ENCODE measurements at regions not wholly inside any gene's neighbourhood (a gene's known extent, or its start where the extent isn't known, plus 50 kb on each side); places are given as distances from the start of the nearest gene placed in this dataset.
A peak's percentile ranks its signal among the peaks of the same experiment; 100 is the strongest.

DNA sequence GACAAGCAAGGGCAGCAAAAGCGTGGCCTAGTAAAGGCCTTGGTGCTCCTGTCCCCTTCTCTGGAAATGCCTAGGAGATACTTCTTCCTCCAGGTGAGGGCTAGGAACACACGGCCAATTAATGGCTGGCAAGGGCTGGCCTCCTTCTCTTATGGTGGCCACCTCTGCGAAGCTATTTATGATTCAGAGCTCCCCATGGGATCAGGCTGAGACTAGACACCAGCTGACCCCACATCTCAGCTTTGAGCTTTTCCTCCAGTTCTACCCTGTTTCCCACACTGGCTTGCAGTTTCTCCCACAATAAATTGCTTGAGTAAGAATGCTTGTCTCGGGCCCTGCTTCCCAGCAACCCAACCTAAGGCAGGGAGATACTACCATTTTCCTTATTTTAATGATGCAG, 53.7 kb downstream of the CAMK2N1 start:
- in situ Hi-C loops (cut with HindIII; ENCODE audit: low pct_unique_long_range_greater_than_20kb, low sequenced_read_pairs) = no loop called here

DNA sequence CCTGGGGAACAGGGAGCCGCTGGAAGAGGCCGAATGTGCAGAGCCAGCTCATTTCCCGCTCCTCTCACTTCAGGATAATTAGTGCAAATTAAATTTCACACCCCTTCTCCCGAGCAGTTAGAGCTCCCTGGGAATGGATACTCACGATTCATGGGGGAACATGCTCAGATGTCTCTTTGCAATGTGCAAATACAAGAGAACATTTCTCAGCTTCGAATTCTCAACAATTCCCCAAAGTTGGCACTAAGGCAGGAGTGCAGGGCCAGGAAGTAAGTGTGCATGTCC, 54.9 kb downstream of the CAMK2N1 start:
- no peak for TF ChIP-seq JUND (IDR thresholded peaks at IDR 0.05; ENCODE audit: low read depth)
- in situ Hi-C loops (cut with HindIII; ENCODE audit: low pct_unique_long_range_greater_than_20kb, low sequenced_read_pairs) = no loop called here
- DNase-seq (ENCODE audit: low read depth in 1 of 2, low spot score in 1 of 2) = no peak

More for the DNA sequence above, 53.7 kb downstream of the CAMK2N1 start:
- TF ChIP-seq JUND (IDR thresholded peaks at IDR 0.05; ENCODE audit: low read depth) = no peak
- no peak for DNase-seq (ENCODE audit: low read depth in 1 of 2, low spot score in 1 of 2)

DNA sequence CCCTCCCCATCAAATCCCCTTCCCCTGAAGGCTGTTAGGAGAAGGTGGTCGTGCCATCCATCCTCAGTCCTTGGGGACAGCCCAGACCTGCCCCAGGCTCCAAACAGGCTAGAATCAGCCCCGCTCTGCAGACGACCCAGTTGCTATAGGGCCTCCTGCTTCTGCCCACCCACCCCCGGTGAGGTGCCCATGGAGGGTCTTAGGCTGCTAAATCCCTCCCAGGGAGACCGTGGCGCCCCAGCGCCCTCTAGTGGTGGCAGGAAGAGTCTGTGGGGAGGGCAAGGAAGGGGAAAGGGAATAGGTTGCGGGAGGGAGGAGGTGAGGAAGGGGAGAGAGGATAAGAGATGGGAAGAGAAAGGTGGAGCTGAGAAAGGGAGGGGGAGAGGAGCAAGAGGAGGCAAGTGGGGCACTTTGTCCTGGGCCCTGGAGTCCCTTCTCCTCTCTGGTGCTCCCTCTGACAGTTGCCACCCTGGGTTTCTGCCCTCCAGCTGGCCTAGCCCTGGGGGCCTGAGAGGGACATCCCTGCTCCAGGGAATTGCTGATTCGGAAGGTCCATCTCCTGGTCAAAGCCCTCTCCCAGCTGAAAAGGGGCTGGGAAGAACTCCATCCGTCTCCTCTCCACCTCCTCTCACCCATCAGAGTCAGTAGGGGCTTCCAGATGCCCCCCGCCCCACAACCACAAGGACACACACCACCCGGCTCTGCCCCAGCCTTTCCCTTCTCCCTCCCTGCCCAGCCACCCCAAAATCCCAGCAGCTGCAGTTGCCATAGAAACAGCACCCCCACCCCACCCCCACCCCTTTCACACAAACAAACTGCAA, 55.4 kb downstream of the CAMK2N1 start:
- in situ Hi-C loops (cut with HindIII; ENCODE audit: low pct_unique_long_range_greater_than_20kb, low sequenced_read_pairs) = no loop called here
- no peak for TF ChIP-seq JUND (IDR thresholded peaks at IDR 0.05; ENCODE audit: low read depth)
- peak in 1 of 2 experiments; percentile 30 for DNase-seq (ENCODE audit: low read depth in 1 of 2, low spot score in 1 of 2)

DNA sequence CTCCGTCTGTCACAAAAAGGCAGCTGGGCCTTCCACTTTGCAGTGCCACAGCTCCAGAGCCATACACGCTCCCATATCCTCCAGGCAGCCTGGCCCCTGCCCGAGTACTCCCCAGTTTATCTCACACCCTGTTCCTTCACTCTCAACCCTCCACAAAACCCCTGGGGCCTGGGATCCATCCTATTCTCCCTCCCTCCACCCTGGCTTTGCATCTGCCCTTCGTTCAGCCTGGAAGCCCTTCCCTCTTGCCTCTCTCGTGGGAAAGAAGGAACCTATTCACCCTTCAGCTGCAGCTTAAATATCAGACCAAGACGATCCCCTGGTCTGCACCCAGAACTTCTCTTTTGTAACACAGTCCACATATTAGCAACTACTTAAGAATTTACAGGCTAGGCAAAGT, 56.7 kb downstream of the CAMK2N1 start:
- in situ Hi-C loops (cut with HindIII; ENCODE audit: low pct_unique_long_range_greater_than_20kb, low sequenced_read_pairs) = no loop called here
- no peak for TF ChIP-seq JUND (IDR thresholded peaks at IDR 0.05; ENCODE audit: low read depth)
- no peak for DNase-seq (ENCODE audit: low read depth in 1 of 2, low spot score in 1 of 2)

DNA sequence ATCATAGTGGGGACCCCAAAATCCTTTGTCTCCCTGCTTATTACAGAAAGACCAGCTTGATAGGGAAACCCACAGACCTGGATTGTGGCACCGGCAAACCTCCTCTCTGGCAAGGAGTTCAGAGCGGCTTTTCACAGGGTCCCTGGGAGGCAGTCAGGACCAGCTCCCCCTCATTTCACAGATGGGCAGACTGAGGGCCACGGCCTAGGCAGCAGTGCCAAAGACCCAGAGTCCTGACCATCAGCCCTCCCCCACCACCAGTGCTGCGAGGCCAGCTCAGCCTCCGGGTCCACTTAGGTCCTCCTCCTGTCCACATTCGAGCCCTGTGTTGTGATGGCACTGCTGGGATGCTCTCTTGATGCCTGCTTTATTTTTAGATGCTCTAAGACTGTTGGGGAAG, 57.2 kb downstream of the CAMK2N1 start:
- DNase-seq (ENCODE audit: low read depth in 1 of 2, low spot score in 1 of 2) = no peak
- in situ Hi-C loops (cut with HindIII; ENCODE audit: low pct_unique_long_range_greater_than_20kb, low sequenced_read_pairs) = no loop called here
- TF ChIP-seq JUND (IDR thresholded peaks at IDR 0.05; ENCODE audit: low read depth) = no peak

DNA sequence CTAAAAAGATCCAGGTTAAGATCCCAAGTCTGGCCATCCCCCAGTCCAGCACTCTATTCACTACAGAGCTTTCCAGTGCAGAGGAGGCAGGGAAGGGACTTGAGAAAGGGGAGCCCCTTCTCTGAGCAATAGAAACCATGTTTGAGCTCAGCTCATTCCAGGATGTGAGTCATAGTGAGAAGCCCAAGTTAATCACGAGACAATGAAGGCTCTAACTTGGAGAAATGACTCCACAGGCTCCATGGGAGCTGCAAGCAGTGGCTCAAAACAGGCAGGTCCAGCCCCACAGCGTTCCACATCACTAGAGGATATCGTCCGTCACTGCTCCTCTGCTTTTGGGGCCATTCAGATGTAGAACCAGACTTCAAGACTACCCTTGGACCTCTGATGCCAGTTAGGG, 59.1 kb downstream of the CAMK2N1 start:
- no peak for DNase-seq (ENCODE audit: low read depth in 1 of 2, low spot score in 1 of 2)
- in situ Hi-C loops (cut with HindIII; ENCODE audit: low pct_unique_long_range_greater_than_20kb, low sequenced_read_pairs) = no loop called here
- no peak for TF ChIP-seq JUND (IDR thresholded peaks at IDR 0.05; ENCODE audit: low read depth)

DNA sequence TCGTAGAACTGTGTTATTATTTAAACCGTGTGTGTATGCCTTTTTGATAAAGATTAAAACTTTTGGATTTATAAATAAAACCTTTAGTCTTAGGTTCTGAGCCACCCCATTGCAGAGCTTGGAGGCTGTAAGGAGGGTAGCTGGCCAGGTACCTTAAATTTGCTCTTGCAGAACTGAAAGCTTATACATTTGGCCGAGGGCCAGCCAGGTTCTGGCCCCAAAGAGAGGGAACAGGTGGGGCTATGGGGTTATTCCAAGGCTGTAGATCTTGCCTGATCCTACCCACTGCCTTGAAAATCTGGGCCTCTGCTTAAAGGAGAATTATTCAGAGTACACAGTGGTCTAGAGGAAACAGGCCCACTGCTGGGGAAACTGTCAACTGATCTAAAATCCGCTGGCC, 59.6 kb downstream of the CAMK2N1 start:
- TF ChIP-seq JUND (IDR thresholded peaks at IDR 0.05; ENCODE audit: low read depth) = no peak
- in situ Hi-C loops (cut with HindIII; ENCODE audit: low pct_unique_long_range_greater_than_20kb, low sequenced_read_pairs) = no loop called here
- no peak for DNase-seq (ENCODE audit: low read depth in 1 of 2, low spot score in 1 of 2)

DNA sequence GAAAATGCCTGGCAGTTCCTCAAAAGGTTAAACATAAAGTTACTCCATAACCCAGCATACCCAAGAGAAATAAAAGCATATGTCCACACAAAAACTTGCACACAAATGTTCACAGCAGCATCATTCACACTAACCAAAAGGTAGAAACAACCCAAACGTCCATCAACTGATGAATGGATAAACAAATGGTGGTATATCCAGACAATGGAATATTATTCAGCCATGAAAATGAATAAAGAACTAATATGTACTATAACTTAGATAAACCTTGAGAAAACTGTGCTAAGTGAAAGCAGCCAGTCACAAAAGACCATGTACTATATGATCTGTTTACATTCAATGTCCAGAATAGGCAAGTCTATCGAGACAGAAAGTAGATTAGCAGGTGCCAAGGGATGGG, 60.4 kb downstream of the CAMK2N1 start:
- no peak for TF ChIP-seq JUND (IDR thresholded peaks at IDR 0.05; ENCODE audit: low read depth)
- in situ Hi-C loops (cut with HindIII; ENCODE audit: low pct_unique_long_range_greater_than_20kb, low sequenced_read_pairs) = no loop called here
- no peak for DNase-seq (ENCODE audit: low read depth in 1 of 2, low spot score in 1 of 2)

DNA sequence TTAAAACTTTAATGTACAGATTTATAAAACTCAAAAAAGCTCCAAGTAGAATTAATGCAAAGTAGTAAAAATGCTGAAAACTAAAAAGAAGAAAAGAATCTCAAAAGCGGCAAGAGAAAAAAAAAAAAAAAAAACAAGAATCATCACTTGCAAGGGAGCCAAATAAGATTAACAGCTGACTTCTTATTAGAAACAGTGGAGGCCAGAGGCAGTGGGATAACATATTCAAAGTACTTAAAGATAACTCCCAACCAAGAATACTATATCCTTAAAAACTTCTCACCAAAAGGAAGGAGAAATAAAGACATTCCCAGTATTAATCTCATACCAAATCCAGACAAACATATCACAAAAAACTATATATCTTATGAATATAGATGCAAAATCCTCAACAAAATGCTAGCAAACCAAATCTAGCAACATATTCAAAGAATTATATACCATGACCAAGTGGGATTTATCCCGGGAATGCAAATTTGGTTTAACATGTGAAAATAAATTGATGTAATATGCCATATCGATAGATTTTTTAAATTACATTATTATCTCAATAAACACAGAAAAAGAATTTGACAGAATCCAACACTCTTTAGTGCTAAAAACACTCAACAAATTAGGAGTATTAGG, 62.7 kb downstream of the CAMK2N1 start:
- TF ChIP-seq JUND (IDR thresholded peaks at IDR 0.05; ENCODE audit: low read depth) = no peak
- in situ Hi-C loops (cut with HindIII; ENCODE audit: low pct_unique_long_range_greater_than_20kb, low sequenced_read_pairs) = no loop called here
- DNase-seq (ENCODE audit: low read depth in 1 of 2, low spot score in 1 of 2) = no peak

DNA sequence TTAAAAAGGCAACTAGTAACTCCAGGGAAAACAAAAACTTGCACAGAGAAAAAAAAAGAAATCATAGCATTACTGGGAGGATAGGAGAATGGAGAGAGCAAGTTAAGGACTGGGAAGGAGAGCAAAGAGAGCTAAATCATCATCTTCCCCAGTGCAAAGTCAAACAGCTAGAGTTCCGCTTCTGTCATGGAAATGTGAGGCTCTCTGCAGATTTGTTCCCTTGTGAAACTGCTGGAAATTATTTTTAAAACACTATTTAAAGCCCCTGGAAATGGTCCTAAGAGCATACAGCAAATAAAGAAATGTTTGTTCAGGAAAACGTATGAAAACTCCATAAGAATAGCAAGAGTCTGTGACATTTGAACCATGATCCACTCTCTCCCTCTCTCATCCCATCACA, 64.6 kb downstream of the CAMK2N1 start:
- no peak for DNase-seq (ENCODE audit: low read depth in 1 of 2, low spot score in 1 of 2)
- TF ChIP-seq JUND (IDR thresholded peaks at IDR 0.05; ENCODE audit: low read depth) = no peak
- in situ Hi-C loops (cut with HindIII; ENCODE audit: low pct_unique_long_range_greater_than_20kb, low sequenced_read_pairs) = no loop called here

DNA sequence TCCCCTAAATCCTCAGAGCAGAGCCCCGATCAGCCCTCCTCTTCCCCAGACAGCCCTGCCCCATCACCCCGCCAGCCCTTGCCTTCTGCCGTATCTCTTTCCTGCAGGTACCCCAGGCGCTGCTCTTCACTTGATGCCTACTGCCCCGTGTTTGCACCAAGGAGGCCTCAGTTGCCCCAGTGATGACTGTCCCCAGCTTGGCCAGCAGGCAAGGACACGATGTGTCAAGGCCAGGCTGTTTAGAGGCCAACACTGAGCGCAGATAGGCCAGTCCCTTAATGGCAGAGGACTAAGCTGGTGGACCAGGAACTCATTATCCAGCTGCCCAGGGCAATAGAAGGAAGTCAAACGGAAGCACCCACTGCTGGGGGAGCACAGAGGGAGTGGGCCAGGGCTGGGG, 68.4 kb downstream of the CAMK2N1 start:
- no peak for DNase-seq (ENCODE audit: low read depth in 1 of 2, low spot score in 1 of 2)
- in situ Hi-C loops (cut with HindIII; ENCODE audit: low pct_unique_long_range_greater_than_20kb, low sequenced_read_pairs) = no loop called here
- no peak for TF ChIP-seq JUND (IDR thresholded peaks at IDR 0.05; ENCODE audit: low read depth)

DNA sequence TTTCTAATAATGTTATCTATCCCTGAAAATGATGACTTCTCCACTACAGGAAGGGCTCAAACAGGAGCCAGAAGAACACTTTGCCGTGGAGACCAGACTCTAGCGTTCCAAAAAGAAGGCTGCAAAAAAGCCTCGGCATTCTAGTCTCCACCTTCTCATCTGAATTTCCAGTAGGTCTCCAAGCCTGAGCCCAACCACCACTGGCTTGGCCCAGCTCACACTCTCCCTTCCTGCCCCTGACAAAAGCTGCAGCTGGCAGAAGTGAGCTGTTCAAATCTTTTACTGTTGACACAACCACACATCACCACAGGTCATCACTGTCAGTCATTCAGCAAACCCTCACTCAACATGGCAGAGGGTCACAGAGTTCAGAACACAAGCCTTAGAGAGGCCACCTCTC, 69.3 kb downstream of the CAMK2N1 start:
- no peak for DNase-seq (ENCODE audit: low read depth in 1 of 2, low spot score in 1 of 2)
- no peak for TF ChIP-seq JUND (IDR thresholded peaks at IDR 0.05; ENCODE audit: low read depth)
- in situ Hi-C loops (cut with HindIII; ENCODE audit: low pct_unique_long_range_greater_than_20kb, low sequenced_read_pairs) = no loop called here

DNA sequence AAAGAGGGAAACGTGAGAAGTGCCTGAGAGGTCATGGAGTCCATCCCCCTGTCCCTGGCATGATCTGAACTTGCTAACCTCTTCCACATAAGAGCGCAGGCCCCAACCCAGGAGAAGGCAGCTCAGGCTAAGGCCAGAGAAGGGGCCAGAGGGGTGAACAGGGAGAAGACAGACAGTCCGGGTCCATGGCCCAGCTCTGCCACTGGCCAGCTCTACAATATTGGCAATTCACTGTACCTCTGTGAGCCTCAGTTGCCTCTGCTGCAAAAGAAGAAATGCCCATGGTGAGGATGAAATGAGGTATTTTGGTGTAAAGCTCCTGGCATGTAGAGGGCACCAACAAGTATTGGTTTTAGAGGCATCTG, 72.3 kb downstream of the CAMK2N1 start:
- TF ChIP-seq JUND (IDR thresholded peaks at IDR 0.05; ENCODE audit: low read depth) = no peak
- no peak for DNase-seq (ENCODE audit: low read depth in 1 of 2, low spot score in 1 of 2)
- in situ Hi-C loops (cut with HindIII; ENCODE audit: low pct_unique_long_range_greater_than_20kb, low sequenced_read_pairs) = no loop called here
